ENCODE measurements at regions not wholly inside any gene's neighbourhood (a gene's known extent, or its start where the extent isn't known, plus 50 kb on each side); places are given as distances from the start of the nearest gene placed in this dataset.

DNA sequence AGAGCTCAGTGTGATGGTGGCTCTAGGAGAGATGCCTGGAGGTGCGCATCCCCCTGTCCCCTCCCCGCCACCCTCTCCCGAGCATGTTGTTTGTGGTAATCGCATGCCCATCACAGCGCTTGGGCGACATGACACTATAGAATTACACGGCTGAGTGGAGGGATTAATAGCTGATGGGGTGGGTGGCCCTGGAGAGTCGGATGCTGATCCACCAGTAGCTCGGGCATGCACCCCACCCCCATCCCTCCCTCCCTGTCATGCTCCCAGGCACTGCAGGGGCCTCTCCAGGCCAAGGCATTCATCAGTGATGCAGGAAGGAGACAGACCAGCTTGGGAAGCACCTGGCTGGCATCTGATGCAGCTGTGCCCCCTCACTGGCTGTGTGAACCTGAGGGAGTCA, 159.0 kb upstream of the IGSF21 start:
- intact Hi-C loops (cut with DNase I), result no loop called here
- H3K27me3 ChIP-seq, result peaks cover 17% of the 10 kb centered on the region

GRCh38 chr1:17949511-17949910, 158.1 kb upstream of the IGSF21 start:
- DNase-seq (no peak), ATAC-seq (no peak)
- Histone ChIP-seq H3K4me3 (no peak overlapping the region), H3K27ac (no peak overlapping the region), H3K27me3 (peaks cover 17% of the 10 kb centered on the region), H3K9me3 (no peaks in the 10 kb centered on the region), H3K36me3 (no peaks in the 10 kb centered on the region), H3K4me1 (no peaks in the 10 kb centered on the region)
- no peak for TF ChIP-seq CTCF (IDR thresholded peaks at IDR 0.05)
- intact Hi-C loops (cut with DNase I), result no loop called here

More for the DNA sequence above, 159.0 kb upstream of the IGSF21 start:
- TF ChIP-seq CTCF (IDR thresholded peaks at IDR 0.05), result no peak
- Histone ChIP-seq H3K4me1 (no peaks in the 10 kb centered on the region), H3K9me3 (no peaks in the 10 kb centered on the region), H3K27ac (no peak overlapping the region), H3K4me3 (no peak overlapping the region), H3K36me3 (no peaks in the 10 kb centered on the region)
- DNase-seq (no peak), ATAC-seq (no peak)

- Histone ChIP-seq H3K9me3 (no peaks in the 10 kb centered on the region), H3K4me3 (no peak overlapping the region), H3K27ac (no peak overlapping the region), H3K27me3 (peaks cover 17% of the 10 kb centered on the region), H3K36me3 (no peaks in the 10 kb centered on the region), H3K4me1 (no peaks in the 10 kb centered on the region)
- no peak for ATAC-seq
- no peak for DNase-seq
- TF ChIP-seq CTCF (IDR thresholded peaks at IDR 0.05), result no peak
- intact Hi-C loops (cut with DNase I), result no loop called here
Measured at GRCh38 chr1:17950728-17951127, 156.9 kb upstream of the IGSF21 start.

- intact Hi-C loops (cut with DNase I), result no loop called here
- Histone ChIP-seq H3K27ac (no peak overlapping the region), H3K4me3 (no peak overlapping the region), H3K9me3 (no peaks in the 10 kb centered on the region), H3K4me1 (no peaks in the 10 kb centered on the region), H3K36me3 (no peaks in the 10 kb centered on the region), H3K27me3 (peaks cover 14% of the 10 kb centered on the region)
- ATAC-seq (no peak), DNase-seq (no peak)
- no peak for TF ChIP-seq CTCF (IDR thresholded peaks at IDR 0.05)
Measured at GRCh38 chr1:17952506-17952905, 155.1 kb upstream of the IGSF21 start.

- no peak for TF ChIP-seq CTCF (IDR thresholded peaks at IDR 0.05)
- no peak for DNase-seq
- no peak overlapping the region for H3K27ac ChIP-seq
- H3K27me3 ChIP-seq, result peaks cover 9% of the 10 kb centered on the region
- intact Hi-C loops (cut with DNase I), result no loop called here
- no peaks in the 10 kb centered on the region for H3K4me1 ChIP-seq
- no peaks in the 10 kb centered on the region for H3K36me3 ChIP-seq
- ATAC-seq, result no peak
- no peaks in the 10 kb centered on the region for H3K9me3 ChIP-seq
- no peak overlapping the region for H3K4me3 ChIP-seq
Measured at GRCh38 chr1:17953921-17954320, 153.7 kb upstream of the IGSF21 start.
